Skeletal muscle tissue (tissue), 3 donors: ENCODE measurements at regions not wholly inside any gene's neighbourhood (a gene's known extent, or its start where the extent isn't known, plus 50 kb on each side); places are given as distances from the start of the nearest gene placed in this dataset.

Experiments used
- H3K27ac ChIP-seq: one replicate; pipeline ENCODE4 v1.7.0; 2013; ENCODE audit warnings: mild to moderate bottlenecking, low read depth, low read length, inconsistent platforms
- H3K27me3 ChIP-seq, 3 donors: one replicate each; pipeline ENCODE4 v1.7.0; 2013; ENCODE audit warnings: low read length in 3 of 3; ENCODE audit not compliant: control insufficient read depth in 3 of 3, insufficient read depth in 3 of 3
- H3K36me3 ChIP-seq, 3 donors: one replicate each; pipeline ENCODE4 v1.7.0; 2013; ENCODE audit warnings: low read length in 3 of 3; ENCODE audit not compliant: control insufficient read depth in 3 of 3, insufficient read depth in 3 of 3
- H3K4me1 ChIP-seq, 3 donors: one replicate each; pipeline ENCODE4 v1.7.0; 2013; ENCODE audit warnings: low read length in 3 of 3, mild to moderate bottlenecking in 3 of 3; ENCODE audit not compliant: control insufficient read depth in 3 of 3, insufficient read depth in 3 of 3
- H3K4me3 ChIP-seq, 3 donors: one replicate each; pipeline ENCODE4 v1.7.0; 2013; ENCODE audit warnings: low read length in 3 of 3
- H3K9ac ChIP-seq, 3 donors: one replicate each; pipeline ENCODE4 v1.7.0; 2013; ENCODE audit warnings: low read length in 3 of 3, mild to moderate bottlenecking in 3 of 3, moderate library complexity in 2 of 3, low read depth in 1 of 3
- H3K9me3 ChIP-seq, 3 donors: one replicate each; pipeline ENCODE4 v1.7.0; 2013; ENCODE audit warnings: low read length in 3 of 3; ENCODE audit not compliant: control insufficient read depth in 3 of 3
- donor health status: Osteomylitis.

GRCh38 chr4:159743971-159744370, 641.1 kb downstream of the RAPGEF2 start:
- Histone ChIP-seq H3K9me3 (peaks cover 0 to 5% (median 3%) of the 10 kb centered on the region in 3 donors), H3K27ac (no peak overlapping the region), H3K36me3 (no peaks in the 10 kb centered on the region), H3K27me3 (no peaks in the 10 kb centered on the region), H3K4me1 (no peaks in the 10 kb centered on the region), H3K4me3 (no peak overlapping the region), H3K9ac (no peak overlapping the region)

GRCh38 chr4:159747983-159748382, 645.1 kb downstream of the RAPGEF2 start:
- no peaks in the 10 kb centered on the region for H3K4me1 ChIP-seq
- no peak overlapping the region for H3K4me3 ChIP-seq
- peaks cover 0 to 5% (median 3%) of the 10 kb centered on the region in 3 donors for H3K9me3 ChIP-seq
- no peaks in the 10 kb centered on the region for H3K27me3 ChIP-seq
- no peak overlapping the region for H3K9ac ChIP-seq
- no peaks in the 10 kb centered on the region for H3K36me3 ChIP-seq
- no peak overlapping the region for H3K27ac ChIP-seq

GRCh38 chr4:159748834-159749444, 646.1 kb downstream of the RAPGEF2 start:
- Histone ChIP-seq H3K27ac (no peak overlapping the region), H3K4me3 (no peak overlapping the region), H3K4me1 (no peaks in the 10 kb centered on the region), H3K9me3 (peaks cover 0 to 5% (median 3%) of the 10 kb centered on the region in 3 donors), H3K27me3 (no peaks in the 10 kb centered on the region), H3K36me3 (no peaks in the 10 kb centered on the region), H3K9ac (no peak overlapping the region)

GRCh38 chr4:159757499-159757898, 654.6 kb downstream of the RAPGEF2 start:
- Histone ChIP-seq H3K4me3 (no peak overlapping the region), H3K27me3 (no peaks in the 10 kb centered on the region), H3K36me3 (no peaks in the 10 kb centered on the region), H3K27ac (no peak overlapping the region), H3K4me1 (no peaks in the 10 kb centered on the region), H3K9ac (no peak overlapping the region), H3K9me3 (no peaks in the 10 kb centered on the region)

GRCh38 chr4:159758061-159758460, 655.2 kb downstream of the RAPGEF2 start:
- Histone ChIP-seq H3K4me1 (no peaks in the 10 kb centered on the region), H3K36me3 (no peaks in the 10 kb centered on the region), H3K27ac (no peak overlapping the region), H3K9me3 (no peaks in the 10 kb centered on the region), H3K9ac (no peak overlapping the region), H3K4me3 (no peak overlapping the region), H3K27me3 (no peaks in the 10 kb centered on the region)

GRCh38 chr4:159762672-159763071, 659.8 kb downstream of the RAPGEF2 start:
- H3K36me3 ChIP-seq = no peaks in the 10 kb centered on the region
- H3K9ac ChIP-seq = no peak overlapping the region
- no peaks in the 10 kb centered on the region for H3K27me3 ChIP-seq
- no peak overlapping the region for H3K27ac ChIP-seq
- H3K9me3 ChIP-seq = no peaks in the 10 kb centered on the region
- H3K4me3 ChIP-seq = no peak overlapping the region
- no peaks in the 10 kb centered on the region for H3K4me1 ChIP-seq

GRCh38 chr4:159764343-159764952, 661.6 kb downstream of the RAPGEF2 start:
- Histone ChIP-seq H3K4me3 (no peak overlapping the region), H3K9me3 (no peaks in the 10 kb centered on the region), H3K36me3 (no peaks in the 10 kb centered on the region), H3K9ac (no peak overlapping the region), H3K4me1 (no peaks in the 10 kb centered on the region), H3K27me3 (no peaks in the 10 kb centered on the region), H3K27ac (no peak overlapping the region)

GRCh38 chr4:159765382-159765781, 662.5 kb downstream of the RAPGEF2 start:
- no peak overlapping the region for H3K27ac ChIP-seq
- no peaks in the 10 kb centered on the region for H3K36me3 ChIP-seq
- no peaks in the 10 kb centered on the region for H3K9me3 ChIP-seq
- no peak overlapping the region for H3K4me3 ChIP-seq
- no peaks in the 10 kb centered on the region for H3K27me3 ChIP-seq
- H3K4me1 ChIP-seq = no peaks in the 10 kb centered on the region
- H3K9ac ChIP-seq = no peak overlapping the region

DNA sequence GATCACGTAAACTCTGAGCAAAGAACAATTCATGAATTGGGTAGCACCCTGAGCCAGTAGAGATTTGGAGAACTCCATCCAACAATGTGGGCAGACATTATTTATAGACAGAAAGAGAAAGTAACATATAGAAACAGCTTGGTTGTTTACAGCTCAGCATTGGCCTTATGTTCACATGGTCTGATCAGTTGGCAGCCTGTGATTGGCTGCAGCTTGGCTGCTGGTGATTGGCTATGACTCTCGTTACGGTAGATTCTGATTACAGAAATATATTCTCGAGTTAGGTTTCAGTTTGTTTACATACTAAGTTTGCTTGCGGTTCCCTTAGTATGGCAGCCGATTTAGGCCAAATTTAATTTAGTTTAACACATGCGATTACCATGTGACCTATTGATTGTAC, 663.4 kb downstream of the RAPGEF2 start:
- H3K9ac ChIP-seq = no peak overlapping the region
- H3K4me3 ChIP-seq = no peak overlapping the region
- H3K4me1 ChIP-seq = no peaks in the 10 kb centered on the region
- H3K27ac ChIP-seq = no peak overlapping the region
- no peaks in the 10 kb centered on the region for H3K9me3 ChIP-seq
- H3K27me3 ChIP-seq = no peaks in the 10 kb centered on the region
- H3K36me3 ChIP-seq = no peaks in the 10 kb centered on the region

GRCh38 chr4:159767406-159767805, 664.5 kb downstream of the RAPGEF2 start:
- H3K27ac ChIP-seq = no peak overlapping the region
- no peaks in the 10 kb centered on the region for H3K4me1 ChIP-seq
- H3K4me3 ChIP-seq = no peak overlapping the region
- H3K27me3 ChIP-seq = no peaks in the 10 kb centered on the region
- H3K36me3 ChIP-seq = no peaks in the 10 kb centered on the region
- no peak overlapping the region for H3K9ac ChIP-seq
- no peaks in the 10 kb centered on the region for H3K9me3 ChIP-seq
